ENCODE measurements at regions not wholly inside any gene's neighbourhood (a gene's known extent, or its start where the extent isn't known, plus 50 kb on each side); places are given as distances from the start of the nearest gene placed in this dataset.

GRCh38 chr20:55252521-55252920, 752.8 kb downstream of the CBLN4 start:
- BruUV-seq (replicated peaks): no TSS peak
- FAIRE-seq (no peak), DNase-seq (ENCODE audit: low read depth, low spot score) (no peak), ATAC-seq (no peak)
- H2AFZ ChIP-seq (ENCODE audit: control insufficient read depth, low read depth, low read length): no peak overlapping the region
- in situ Hi-C loops (cut with MboI) (no loop called here), intact Hi-C loops (cut with micrococcal nuclease; ENCODE audit: unreplicated experiment) (no loop called here)
- H3K4me1 ChIP-seq (ENCODE audit: control insufficient read depth, insufficient read depth, low read length): no peaks in the 10 kb centered on the region
- POLR2A ChIA-PET: no interaction called here
- H3K4me2 ChIP-seq (ENCODE audit: control insufficient read depth, insufficient read depth): no peak overlapping the region
- no peak overlapping the region for H3K4me3 ChIP-seq
- no peaks in the 10 kb centered on the region; the same call in 2 of the 3 replicates for H3K9me3 ChIP-seq (replicated peaks; ENCODE audit: control insufficient read depth, insufficient read depth, low read length)
- CTCF ChIA-PET: no interaction called here
- RAD21 ChIA-PET (ENCODE audit: unreplicated experiment): no interaction called here
- TF ChIP-seq ZBTB4 (CRISPR knock-in tag; IDR thresholded peaks at IDR 0.05): no peak
- no peak for TF ChIP-seq PAX5 (IDR thresholded peaks at IDR 0.05; ENCODE audit: borderline replicate concordance, low read depth, low read length)
- no peak for TF ChIP-seq KDM1A (IDR thresholded peaks at IDR 0.05; ENCODE audit: borderline replicate concordance)
- TF ChIP-seq PKNOX1 (IDR thresholded peaks at IDR 0.05): no peak
- no peak for TF ChIP-seq STAT1 (conservative IDR thresholded peaks at IDR 0.05)
- TF ChIP-seq, protein P1, sequence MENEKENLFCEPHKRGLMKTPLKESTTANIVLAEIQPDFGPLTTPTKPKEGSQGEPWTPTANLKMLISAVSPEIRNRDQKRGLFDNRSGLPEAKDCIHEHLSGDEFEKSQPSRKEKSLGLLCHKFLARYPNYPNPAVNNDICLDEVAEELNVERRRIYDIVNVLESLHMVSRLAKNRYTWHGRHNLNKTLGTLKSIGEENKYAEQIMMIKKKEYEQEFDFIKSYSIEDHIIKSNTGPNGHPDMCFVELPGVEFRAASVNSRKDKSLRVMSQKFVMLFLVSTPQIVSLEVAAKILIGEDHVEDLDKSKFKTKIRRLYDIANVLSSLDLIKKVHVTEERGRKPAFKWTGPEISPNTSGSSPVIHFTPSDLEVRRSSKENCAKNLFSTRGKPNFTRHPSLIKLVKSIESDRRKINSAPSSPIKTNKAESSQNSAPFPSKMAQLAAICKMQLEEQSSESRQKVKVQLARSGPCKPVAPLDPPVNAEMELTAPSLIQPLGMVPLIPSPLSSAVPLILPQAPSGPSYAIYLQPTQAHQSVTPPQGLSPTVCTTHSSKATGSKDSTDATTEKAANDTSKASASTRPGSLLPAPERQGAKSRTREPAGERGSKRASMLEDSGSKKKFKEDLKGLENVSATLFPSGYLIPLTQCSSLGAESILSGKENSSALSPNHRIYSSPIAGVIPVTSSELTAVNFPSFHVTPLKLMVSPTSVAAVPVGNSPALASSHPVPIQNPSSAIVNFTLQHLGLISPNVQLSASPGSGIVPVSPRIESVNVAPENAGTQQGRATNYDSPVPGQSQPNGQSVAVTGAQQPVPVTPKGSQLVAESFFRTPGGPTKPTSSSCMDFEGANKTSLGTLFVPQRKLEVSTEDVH (IDR thresholded peaks at IDR 0.05; ENCODE audit: low read depth, partially characterized antibody): no peak
- TF ChIP-seq, protein P2, sequence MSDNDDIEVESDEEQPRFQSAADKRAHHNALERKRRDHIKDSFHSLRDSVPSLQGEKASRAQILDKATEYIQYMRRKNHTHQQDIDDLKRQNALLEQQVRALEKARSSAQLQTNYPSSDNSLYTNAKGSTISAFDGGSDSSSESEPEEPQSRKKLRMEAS (IDR thresholded peaks at IDR 0.05; ENCODE audit: low read depth, low read length): no peak
- TF ChIP-seq ZNF274 (IDR thresholded peaks at IDR 0.05; ENCODE audit: insufficient read depth, insufficient read length): no peak
- TF ChIP-seq YY1 (IDR thresholded peaks at IDR 0.05; ENCODE audit: low read depth, low read length): no peak
- no peak for TF ChIP-seq CREM (IDR thresholded peaks at IDR 0.05; ENCODE audit: low read depth)
- no peak for TF ChIP-seq RFX5 (IDR thresholded peaks at IDR 0.05; ENCODE audit: low read depth, low read length)
- no peak for TF ChIP-seq NRF1 (conservative IDR thresholded peaks at IDR 0.05; ENCODE audit: low read depth, low read length)
- no peak for TF ChIP-seq CUX1 (IDR thresholded peaks at IDR 0.05; ENCODE audit: insufficient replicate concordance, low read depth, low read length)
- H3K27ac ChIP-seq (ENCODE audit: control insufficient read depth, insufficient read depth): no peak overlapping the region
- H3K79me2 ChIP-seq (ENCODE audit: control insufficient read depth, insufficient read depth, low read length): no peaks in the 10 kb centered on the region
- no peaks in the 10 kb centered on the region for H4K20me1 ChIP-seq (ENCODE audit: control insufficient read depth, insufficient read depth)
- H3K36me3 ChIP-seq (ENCODE audit: control insufficient read depth in 2 of 2, insufficient read depth in 2 of 2, low read length in 1 of 2): no peaks in the 10 kb centered on the region
- H3K27me3 ChIP-seq (replicated peaks in 1 of 2; ENCODE audit: control insufficient read depth in 2 of 2, insufficient read depth in 2 of 2, low read length in 1 of 2): no peaks in the 10 kb centered on the region
- 10% methylated on average over 5 of the region's 5 CpGs for WGBS (ENCODE audit: insufficient coverage, insufficient replicate concordance, low lambda C conversion rate, missing lambda C conversion rate)
- no peak overlapping the region for H3K9ac ChIP-seq (ENCODE audit: control insufficient read depth, insufficient read depth, low read length)
- SMC1A ChIA-PET (ENCODE audit: uncharacterized antibody, unreplicated experiment): no interaction called here

Measured in GM12878 (cell line).